MM.1S (cell line): ENCODE measurements at regions not wholly inside any gene's neighbourhood (a gene's known extent, or its start where the extent isn't known, plus 50 kb on each side); places are given as distances from the start of the nearest gene placed in this dataset.

Source experiments
- DNase-seq: peaks from one replicate; pipeline ENCODE4 v3.0.0-alpha.2; 2015
- H2AFZ ChIP-seq: fragments of 300-600 bp; sonication (generic); 2 replicates; pipeline ENCODE4 v1.6.0; 2016; ENCODE audit warnings: antibody characterized with exemption, low read length
- H3F3A ChIP-seq: fragments of 300-600 bp; sonication (generic); 2 replicates; pipeline ENCODE4 v1.6.1; 2016; ENCODE audit warnings: mild to moderate bottlenecking, antibody characterized with exemption, low read length, moderate library complexity, mixed read lengths; ENCODE audit not compliant: insufficient read depth
- H3K27ac ChIP-seq: fragments of 300-600 bp; sonication (generic); 2 replicates; pipeline ENCODE4 v1.5.1; 2016; ENCODE audit warnings: mild to moderate bottlenecking, low read length
- H3K27me3 ChIP-seq: fragments of 300-600 bp; sonication (generic); replicated peaks from 2 replicates; pipeline ENCODE4 v1.6.0; 2016; ENCODE audit warnings: low read length; ENCODE audit not compliant: insufficient read depth
- H3K36me3 ChIP-seq: fragments of 300-600 bp; sonication (generic); replicated peaks from 2 replicates; pipeline ENCODE4 v1.6.1; 2016; ENCODE audit warnings: mild to moderate bottlenecking, low read length, mixed read lengths; ENCODE audit not compliant: insufficient read depth
- H3K4me1 ChIP-seq: fragments of 300-600 bp; sonication (generic); 2 replicates; pipeline ENCODE4 v1.6.1; 2016; ENCODE audit warnings: low read length, mixed read lengths
- H3K4me2 ChIP-seq: fragments of 300-600 bp; sonication (generic); 2 replicates; pipeline ENCODE4 v1.6.0; 2016; ENCODE audit warnings: low read depth, low read length
- H3K4me3 ChIP-seq: fragments of 300-600 bp; sonication (generic); 2 replicates; pipeline ENCODE4 v1.5.1; 2016; ENCODE audit warnings: low read length, mixed read lengths
- H3K79me2 ChIP-seq: fragments of 300-600 bp; sonication (generic); 2 replicates; pipeline ENCODE4 v1.6.1; 2016; ENCODE audit warnings: mixed run types, low read length, mixed read lengths
- H3K9ac ChIP-seq: fragments of 300-600 bp; sonication (generic); 2 replicates; pipeline ENCODE4 v1.6.1; 2016; ENCODE audit warnings: low read length, mixed read lengths
- H3K9me2 ChIP-seq: fragments of 300-600 bp; sonication (generic); replicated peaks from 2 replicates; pipeline ENCODE4 v1.6.1; 2016; ENCODE audit warnings: mild to moderate bottlenecking, low read length, mixed read lengths; ENCODE audit not compliant: insufficient read depth
- H3K9me3 ChIP-seq: fragments of 300-600 bp; sonication (generic); replicated peaks from 2 replicates; pipeline ENCODE4 v1.6.1; 2016; ENCODE audit warnings: mild to moderate bottlenecking, low read length, mixed read lengths; ENCODE audit not compliant: insufficient read depth
- H4K20me1 ChIP-seq: fragments of 300-600 bp; sonication (generic); 2 replicates; pipeline ENCODE4 v1.6.1; 2016; ENCODE audit warnings: mild to moderate bottlenecking, low read length, moderate library complexity, mixed read lengths; ENCODE audit not compliant: insufficient read depth
- EZH2 ChIP-seq: fragments of 300-600 bp; sonication (generic); optimal IDR thresholded peaks from 2 replicates; pipeline ENCODE3; 2017; ENCODE audit warnings: low read depth, mild to moderate bottlenecking, antibody characterized with exemption, low read length, mixed read lengths
- EZH2phosphoT487 ChIP-seq: fragments of 300-600 bp; sonication (generic); IDR thresholded peaks from 2 replicates; pipeline ENCODE4 v1.6.1; 2018; ENCODE audit warnings: antibody characterized with exemption, low read length
- TF ChIP-seq, protein P1 (sequence below): fragments of 300-600 bp; sonication (generic); IDR thresholded peaks from 2 replicates; pipeline ENCODE4 v1.5.1; 2016; ENCODE audit warnings: antibody characterized with exemption, low read length, mixed read lengths

GRCh38 chr14:89684139-89684538 lies 267.1 kb upstream of the FOXN3 start:
- Histone ChIP-seq H3K9me3 (no peaks in the 10 kb centered on the region), H3K9me2 (no peaks in the 10 kb centered on the region), H3K4me1 (peaks cover 9% of the 10 kb centered on the region; the same call in 1 of the 2 replicates), H3K4me2 (no peak overlapping the region), H3K4me3 (no peak overlapping the region), H2AFZ (no peak overlapping the region), H4K20me1 (no peaks in the 10 kb centered on the region), H3K27ac (no peak overlapping the region), H3F3A (peaks cover 7% of the 10 kb centered on the region), H3K79me2 (no peaks in the 10 kb centered on the region), H3K27me3 (no peaks in the 10 kb centered on the region), H3K9ac (no peak overlapping the region), H3K36me3 (no peaks in the 10 kb centered on the region)
- TF ChIP-seq, protein P1, sequence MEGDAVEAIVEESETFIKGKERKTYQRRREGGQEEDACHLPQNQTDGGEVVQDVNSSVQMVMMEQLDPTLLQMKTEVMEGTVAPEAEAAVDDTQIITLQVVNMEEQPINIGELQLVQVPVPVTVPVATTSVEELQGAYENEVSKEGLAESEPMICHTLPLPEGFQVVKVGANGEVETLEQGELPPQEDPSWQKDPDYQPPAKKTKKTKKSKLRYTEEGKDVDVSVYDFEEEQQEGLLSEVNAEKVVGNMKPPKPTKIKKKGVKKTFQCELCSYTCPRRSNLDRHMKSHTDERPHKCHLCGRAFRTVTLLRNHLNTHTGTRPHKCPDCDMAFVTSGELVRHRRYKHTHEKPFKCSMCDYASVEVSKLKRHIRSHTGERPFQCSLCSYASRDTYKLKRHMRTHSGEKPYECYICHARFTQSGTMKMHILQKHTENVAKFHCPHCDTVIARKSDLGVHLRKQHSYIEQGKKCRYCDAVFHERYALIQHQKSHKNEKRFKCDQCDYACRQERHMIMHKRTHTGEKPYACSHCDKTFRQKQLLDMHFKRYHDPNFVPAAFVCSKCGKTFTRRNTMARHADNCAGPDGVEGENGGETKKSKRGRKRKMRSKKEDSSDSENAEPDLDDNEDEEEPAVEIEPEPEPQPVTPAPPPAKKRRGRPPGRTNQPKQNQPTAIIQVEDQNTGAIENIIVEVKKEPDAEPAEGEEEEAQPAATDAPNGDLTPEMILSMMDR = no peak
- TF ChIP-seq EZH2phosphoT487 = no peak
- TF ChIP-seq EZH2 = no peak
- DNase-seq = no peak

GRCh38 chr14:89681086-89682018 lies 264.3 kb upstream of the FOXN3 start:
- Histone ChIP-seq H3K27ac (peak overlapping the region; percentile 66; the same call in 1 of the 2 replicates), H3K4me3 (peak overlapping the region; percentile 21; the same call in 1 of the 2 replicates), H3K4me1 (peaks cover 9% of the 10 kb centered on the region; the same call in 1 of the 2 replicates), H3K9me2 (no peaks in the 10 kb centered on the region), H3K79me2 (no peaks in the 10 kb centered on the region), H4K20me1 (no peaks in the 10 kb centered on the region), H3K36me3 (no peaks in the 10 kb centered on the region), H3K27me3 (no peaks in the 10 kb centered on the region), H3K9me3 (no peaks in the 10 kb centered on the region), H3F3A (peaks cover 7% of the 10 kb centered on the region), H3K4me2 (peak overlapping the region; percentile 63), H2AFZ (no peak overlapping the region), H3K9ac (no peak overlapping the region; the same call in 1 of the 2 replicates)
- TF ChIP-seq, protein P1 = no peak
- no peak for TF ChIP-seq EZH2phosphoT487
- TF ChIP-seq EZH2 = no peak
- peak; percentile 11 for DNase-seq

GRCh38 chr14:89680156-89680555 lies 263.1 kb upstream of the FOXN3 start:
- Histone ChIP-seq H3K9me2 (no peaks in the 10 kb centered on the region), H2AFZ (no peak overlapping the region), H3K9ac (no peak overlapping the region), H3K27ac (no peak overlapping the region), H4K20me1 (no peaks in the 10 kb centered on the region), H3K9me3 (no peaks in the 10 kb centered on the region), H3K4me3 (no peak overlapping the region), H3K27me3 (no peaks in the 10 kb centered on the region), H3K36me3 (no peaks in the 10 kb centered on the region), H3K4me1 (peaks cover 9% of the 10 kb centered on the region; the same call in 1 of the 2 replicates), H3F3A (peaks cover 7% of the 10 kb centered on the region), H3K4me2 (0 out of 2 replicates have a peak overlapping the region, but pooled peaks have one; percentile 63), H3K79me2 (no peaks in the 10 kb centered on the region)
- no peak for DNase-seq
- TF ChIP-seq, protein P1 = no peak
- TF ChIP-seq EZH2 = no peak
- TF ChIP-seq EZH2phosphoT487 = no peak
